Muscle layer of colon (tissue), 2 donors: ENCODE measurements at regions not wholly inside any gene's neighbourhood (a gene's known extent, or its start where the extent isn't known, plus 50 kb on each side); places are given as distances from the start of the nearest gene placed in this dataset.

ENCODE experiments used
- H3K27ac ChIP-seq: one replicate; pipeline ENCODE4 v1.7.0; 2013; ENCODE audit warnings: low read depth, mild to moderate bottlenecking, low read length, moderate library complexity
- H3K27me3 ChIP-seq, 2 donors: one replicate each; pipeline ENCODE4 v1.7.0; 2013; ENCODE audit warnings: low read length in 2 of 2, mild to moderate bottlenecking in 2 of 2; ENCODE audit not compliant: insufficient read depth in 2 of 2, control insufficient read depth in 1 of 2
- H3K36me3 ChIP-seq: one replicate; pipeline ENCODE4 v1.7.0; 2013; ENCODE audit warnings: mild to moderate bottlenecking, low read length; ENCODE audit not compliant: insufficient read depth
- H3K4me1 ChIP-seq: one replicate; pipeline ENCODE4 v1.7.0; 2013; ENCODE audit warnings: mild to moderate bottlenecking, low read length; ENCODE audit not compliant: insufficient read depth
- H3K4me3 ChIP-seq, 2 donors: one replicate each; pipeline ENCODE4 v1.7.0; 2013; ENCODE audit warnings: low read length in 2 of 2, low read depth in 1 of 2, mild to moderate bottlenecking in 1 of 2, moderate library complexity in 1 of 2
- H3K9ac ChIP-seq: one replicate; pipeline ENCODE4 v1.7.0; 2013; ENCODE audit warnings: low read length
- H3K9me3 ChIP-seq: one replicate; pipeline ENCODE4 v1.7.0; 2013; ENCODE audit warnings: mild to moderate bottlenecking, low read length
- donor health status: abdominal sarcoma.
- donor health status: Adenocarcinoma of cecum.

GRCh38 chr11:134632347-134633119, 220.5 kb upstream of the B3GAT1 start:
- Histone ChIP-seq H3K4me1 (no peaks in the 10 kb centered on the region), H3K9ac (no peak overlapping the region), H3K27ac (no peak overlapping the region), H3K27me3 (no peaks in the 10 kb centered on the region), H3K36me3 (no peaks in the 10 kb centered on the region), H3K4me3 (no peak overlapping the region), H3K9me3 (no peaks in the 10 kb centered on the region)

GRCh38 chr11:134630861-134631260, 218.8 kb upstream of the B3GAT1 start:
- Histone ChIP-seq H3K36me3 (no peaks in the 10 kb centered on the region), H3K27me3 (no peaks in the 10 kb centered on the region), H3K27ac (no peak overlapping the region), H3K4me1 (no peaks in the 10 kb centered on the region), H3K9me3 (no peaks in the 10 kb centered on the region), H3K9ac (no peak overlapping the region), H3K4me3 (no peak overlapping the region)

- Histone ChIP-seq H3K27me3 (no peaks in the 10 kb centered on the region), H3K4me1 (no peaks in the 10 kb centered on the region)
These were observed 216.4 kb upstream of the B3GAT1 start for GRCh38 chr11:134628426-134628825.

GRCh38 chr11:134626032-134626431, 214.0 kb upstream of the B3GAT1 start:
- Histone ChIP-seq H3K4me1 (no peaks in the 10 kb centered on the region), H3K27ac (no peak overlapping the region), H3K4me3 (no peak overlapping the region), H3K27me3 (no peaks in the 10 kb centered on the region), H3K36me3 (no peaks in the 10 kb centered on the region), H3K9ac (no peak overlapping the region), H3K9me3 (no peaks in the 10 kb centered on the region)

More at GRCh38 chr11:134628426-134628825, 216.4 kb upstream of the B3GAT1 start:
- Histone ChIP-seq H3K27ac (no peak overlapping the region), H3K9me3 (no peaks in the 10 kb centered on the region), H3K36me3 (no peaks in the 10 kb centered on the region), H3K4me3 (no peak overlapping the region), H3K9ac (no peak overlapping the region)

- no peaks in the 10 kb centered on the region for H3K4me1 ChIP-seq
- H3K9me3 ChIP-seq: no peaks in the 10 kb centered on the region
- no peaks in the 10 kb centered on the region for H3K27me3 ChIP-seq
- H3K36me3 ChIP-seq: no peaks in the 10 kb centered on the region
- no peak overlapping the region for H3K9ac ChIP-seq
- no peak overlapping the region for H3K4me3 ChIP-seq
- H3K27ac ChIP-seq: no peak overlapping the region
These were observed 213.6 kb upstream of the B3GAT1 start for GRCh38 chr11:134625631-134626030.

DNA sequence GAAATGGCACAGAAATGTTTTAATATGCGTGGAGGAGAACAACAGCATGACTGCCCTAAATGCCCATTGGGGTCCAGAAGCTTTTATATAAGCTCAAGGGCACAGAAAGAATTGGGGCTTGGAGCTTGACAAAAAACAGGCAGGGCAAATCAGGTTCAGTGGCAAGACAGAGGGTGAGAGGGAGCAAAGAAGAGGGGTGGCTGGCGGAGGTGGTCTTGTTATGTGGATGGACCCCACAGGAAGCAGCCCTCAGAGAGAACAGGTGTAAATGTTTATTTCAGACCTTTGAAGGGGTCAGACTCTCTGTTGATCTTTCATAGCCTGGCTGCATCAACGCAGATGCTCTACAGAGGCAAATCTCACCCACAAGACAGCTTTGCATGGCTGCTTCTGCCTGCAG, 213.1 kb upstream of the B3GAT1 start:
- Histone ChIP-seq H3K9me3 (no peaks in the 10 kb centered on the region), H3K4me1 (no peaks in the 10 kb centered on the region), H3K36me3 (no peaks in the 10 kb centered on the region), H3K4me3 (no peak overlapping the region), H3K27me3 (no peaks in the 10 kb centered on the region), H3K9ac (no peak overlapping the region), H3K27ac (no peak overlapping the region)

GRCh38 chr11:134624166-134624920, 212.3 kb upstream of the B3GAT1 start:
- Histone ChIP-seq H3K9ac (no peak overlapping the region), H3K27me3 (no peaks in the 10 kb centered on the region), H3K4me1 (no peaks in the 10 kb centered on the region), H3K4me3 (no peak overlapping the region), H3K9me3 (no peaks in the 10 kb centered on the region), H3K36me3 (no peaks in the 10 kb centered on the region), H3K27ac (no peak overlapping the region)

GRCh38 chr11:134623711-134624110, 211.7 kb upstream of the B3GAT1 start:
- Histone ChIP-seq H3K4me3 (no peak overlapping the region), H3K4me1 (no peaks in the 10 kb centered on the region), H3K36me3 (no peaks in the 10 kb centered on the region), H3K9ac (no peak overlapping the region), H3K9me3 (no peaks in the 10 kb centered on the region), H3K27me3 (no peaks in the 10 kb centered on the region), H3K27ac (no peak overlapping the region)

- H3K27ac ChIP-seq: no peak overlapping the region
- H3K9ac ChIP-seq: no peak overlapping the region
- no peak overlapping the region for H3K4me3 ChIP-seq
- no peaks in the 10 kb centered on the region for H3K9me3 ChIP-seq
- no peaks in the 10 kb centered on the region for H3K36me3 ChIP-seq
- no peaks in the 10 kb centered on the region for H3K4me1 ChIP-seq
- no peaks in the 10 kb centered on the region for H3K27me3 ChIP-seq
These were observed 210.4 kb upstream of the B3GAT1 start for GRCh38 chr11:134622458-134622857.

GRCh38 chr11:134617360-134617759, 205.3 kb upstream of the B3GAT1 start:
- Histone ChIP-seq H3K27ac (no peak overlapping the region), H3K27me3 (no peaks in the 10 kb centered on the region), H3K9ac (no peak overlapping the region), H3K36me3 (no peaks in the 10 kb centered on the region), H3K4me1 (no peaks in the 10 kb centered on the region), H3K4me3 (no peak overlapping the region), H3K9me3 (no peaks in the 10 kb centered on the region)

DNA sequence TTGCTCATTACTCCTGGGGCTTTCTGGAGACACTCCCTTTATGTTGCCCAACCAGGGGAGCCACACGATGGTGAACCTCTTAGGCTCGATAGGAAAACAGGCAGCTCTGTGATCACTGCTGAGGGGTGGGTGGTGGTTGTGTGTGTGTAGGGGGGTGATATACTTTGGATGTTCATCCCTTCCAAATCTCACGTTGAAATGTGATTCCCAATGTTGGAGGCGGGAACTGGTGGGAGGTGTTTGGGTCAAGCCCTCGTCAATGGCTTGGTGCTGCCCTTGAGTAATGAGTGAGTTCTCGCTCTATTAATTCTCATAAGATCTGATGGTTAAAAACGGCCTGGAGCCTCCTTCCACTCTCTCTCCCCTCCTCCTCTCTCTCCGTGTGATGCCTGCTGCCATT, 204.0 kb upstream of the B3GAT1 start:
- Histone ChIP-seq H3K4me1 (no peaks in the 10 kb centered on the region), H3K27me3 (no peaks in the 10 kb centered on the region), H3K9ac (no peak overlapping the region), H3K4me3 (no peak overlapping the region), H3K27ac (no peak overlapping the region), H3K9me3 (no peaks in the 10 kb centered on the region), H3K36me3 (no peaks in the 10 kb centered on the region)
